Stimulated activated naive CD8-positive, alpha-beta T cell treated with anti-CD3 and anti-CD28 coated beads, Interleukin-15, amount 100 ng/mL, for 72 hours (primary cell): ENCODE measurements at regions not wholly inside any gene's neighbourhood (a gene's known extent, or its start where the extent isn't known, plus 50 kb on each side); places are given as distances from the start of the nearest gene placed in this dataset.

Experiments used
- ATAC-seq: fragments of 150-1000 bp; cut with Tn5 transposase; 2 replicates; pipeline ENCODE4 v1.10.0; 2021; ENCODE audit warnings: mild to moderate bottlenecking, moderate library complexity
- DNase-seq, 2 donors: peaks; one replicate each; pipeline ENCODE4 v3.0.0; 2021 to 2022
- H3K27ac Mint-ChIP-seq, 2 donors: one replicate each; pipeline ENCODE4 v1.8.0; 2022; ENCODE audit warnings: mild to moderate bottlenecking in 2 of 2, mixed read lengths in 2 of 2, moderate library complexity in 2 of 2
- H3K27me3 Mint-ChIP-seq: one replicate; pipeline ENCODE4 v1.8.0; 2022; ENCODE audit warnings: mixed read lengths
- H3K4me1 Mint-ChIP-seq: one replicate; pipeline ENCODE4 v1.8.0; 2022; ENCODE audit warnings: mild to moderate bottlenecking, mixed read lengths
- H3K4me3 Mint-ChIP-seq, 2 donors: one replicate each; pipeline ENCODE4 v1.8.0; 2022; ENCODE audit warnings: mild to moderate bottlenecking in 2 of 2, mixed read lengths in 2 of 2, moderate library complexity in 1 of 2
- H3K9me3 Mint-ChIP-seq, 2 donors: one replicate each; pipeline ENCODE4 v1.8.0; 2022; ENCODE audit warnings: mixed read lengths in 2 of 2

GRCh38 chr12:108462686-108463085 lies 52.4 kb upstream of the FICD start:
- DNase-seq (no peak), ATAC-seq (no peak)
- H3K27me3 Mint-ChIP-seq: peaks cover 36% of the 10 kb centered on the region
- H3K9me3 Mint-ChIP-seq: no peaks in the 10 kb centered on the region
- H3K27ac Mint-ChIP-seq: no peak overlapping the region
- H3K4me1 Mint-ChIP-seq: no peaks in the 10 kb centered on the region
- no peak overlapping the region for H3K4me3 Mint-ChIP-seq

- peaks cover 36% of the 10 kb centered on the region for H3K27me3 Mint-ChIP-seq
- H3K4me3 Mint-ChIP-seq: no peak overlapping the region
- DNase-seq: no peak
- no peaks in the 10 kb centered on the region for H3K9me3 Mint-ChIP-seq
- no peak overlapping the region for H3K27ac Mint-ChIP-seq
- no peak for ATAC-seq
- no peaks in the 10 kb centered on the region for H3K4me1 Mint-ChIP-seq
These were observed 53.9 kb upstream of the FICD start for GRCh38 chr12:108461058-108461660.

GRCh38 chr12:108459149-108459548 lies 55.9 kb upstream of the FICD start:
- no peak for ATAC-seq
- no peak overlapping the region for H3K4me3 Mint-ChIP-seq
- DNase-seq: no peak
- H3K27me3 Mint-ChIP-seq: peaks cover 42% of the 10 kb centered on the region
- no peaks in the 10 kb centered on the region for H3K9me3 Mint-ChIP-seq
- no peak overlapping the region for H3K27ac Mint-ChIP-seq
- no peaks in the 10 kb centered on the region for H3K4me1 Mint-ChIP-seq

- DNase-seq (no peak), ATAC-seq (no peak)
- Mint-ChIP-seq H3K9me3 (no peaks in the 10 kb centered on the region), H3K4me1 (no peaks in the 10 kb centered on the region), H3K27ac (no peak overlapping the region), H3K4me3 (no peak overlapping the region), H3K27me3 (peaks cover 29% of the 10 kb centered on the region)
These were observed 57.2 kb upstream of the FICD start for GRCh38 chr12:108457734-108458361.

- Mint-ChIP-seq H3K9me3 (no peaks in the 10 kb centered on the region), H3K27me3 (peaks cover 31% of the 10 kb centered on the region), H3K4me3 (no peak overlapping the region), H3K4me1 (no peaks in the 10 kb centered on the region), H3K27ac (no peak overlapping the region)
- peak in 1 of 2 donors; percentile 2 for DNase-seq
- peak; percentile 67 for ATAC-seq
These were observed 57.9 kb upstream of the FICD start for GRCh38 chr12:108457006-108457733.

- H3K4me3 Mint-ChIP-seq: no peak overlapping the region
- no peak for DNase-seq
- no peak for ATAC-seq
- no peaks in the 10 kb centered on the region for H3K9me3 Mint-ChIP-seq
- H3K27ac Mint-ChIP-seq: no peak overlapping the region
- no peaks in the 10 kb centered on the region for H3K4me1 Mint-ChIP-seq
- H3K27me3 Mint-ChIP-seq: peaks cover 34% of the 10 kb centered on the region
These were observed 59.4 kb upstream of the FICD start for GRCh38 chr12:108455706-108456105.

- H3K27me3 Mint-ChIP-seq: peaks cover 27% of the 10 kb centered on the region
- no peak overlapping the region for H3K27ac Mint-ChIP-seq
- DNase-seq (no peak), ATAC-seq (no peak)
- H3K9me3 Mint-ChIP-seq: no peaks in the 10 kb centered on the region
- H3K4me3 Mint-ChIP-seq: no peak overlapping the region
- no peaks in the 10 kb centered on the region for H3K4me1 Mint-ChIP-seq
These were observed 60.4 kb upstream of the FICD start for GRCh38 chr12:108454539-108455139.

GRCh38 chr12:108449478-108449877 lies 65.6 kb upstream of the FICD start:
- DNase-seq (no peak), ATAC-seq (no peak)
- Mint-ChIP-seq H3K9me3 (no peaks in the 10 kb centered on the region), H3K27ac (no peak overlapping the region), H3K4me3 (no peak overlapping the region), H3K4me1 (no peaks in the 10 kb centered on the region), H3K27me3 (peaks cover 40% of the 10 kb centered on the region)

- Mint-ChIP-seq H3K9me3 (no peaks in the 10 kb centered on the region), H3K27me3 (peaks cover 41% of the 10 kb centered on the region), H3K4me1 (no peaks in the 10 kb centered on the region), H3K4me3 (no peak overlapping the region), H3K27ac (peak overlapping the region in 1 of 2 donors; percentile 9)
- ATAC-seq (no peak), DNase-seq (no peak)
These were observed 66.8 kb upstream of the FICD start for GRCh38 chr12:108448246-108448645.

- H3K4me1 Mint-ChIP-seq: no peaks in the 10 kb centered on the region
- H3K9me3 Mint-ChIP-seq: no peaks in the 10 kb centered on the region
- H3K27me3 Mint-ChIP-seq: peaks cover 47% of the 10 kb centered on the region
- no peak overlapping the region for H3K27ac Mint-ChIP-seq
- no peak overlapping the region for H3K4me3 Mint-ChIP-seq
- DNase-seq (no peak), ATAC-seq (no peak)
These were observed 67.8 kb upstream of the FICD start for GRCh38 chr12:108447168-108447832.

- ATAC-seq (no peak), DNase-seq (no peak)
- Mint-ChIP-seq H3K4me1 (no peaks in the 10 kb centered on the region), H3K27ac (no peak overlapping the region), H3K27me3 (peaks cover 47% of the 10 kb centered on the region), H3K9me3 (no peaks in the 10 kb centered on the region), H3K4me3 (no peak overlapping the region)
These were observed 68.3 kb upstream of the FICD start for GRCh38 chr12:108446766-108447165.

- no peak for DNase-seq
- H3K4me1 Mint-ChIP-seq: no peaks in the 10 kb centered on the region
- H3K27me3 Mint-ChIP-seq: peaks cover 51% of the 10 kb centered on the region
- no peak overlapping the region for H3K4me3 Mint-ChIP-seq
- no peak for ATAC-seq
- no peak overlapping the region for H3K27ac Mint-ChIP-seq
- no peaks in the 10 kb centered on the region for H3K9me3 Mint-ChIP-seq
These were observed 72.2 kb upstream of the FICD start for GRCh38 chr12:108442910-108443309.

GRCh38 chr12:108442067-108442466 lies 73.0 kb upstream of the FICD start:
- no peaks in the 10 kb centered on the region for H3K4me1 Mint-ChIP-seq
- H3K27me3 Mint-ChIP-seq: peaks cover 46% of the 10 kb centered on the region
- ATAC-seq (no peak), DNase-seq (no peak)
- no peak overlapping the region for H3K27ac Mint-ChIP-seq
- no peaks in the 10 kb centered on the region for H3K9me3 Mint-ChIP-seq
- no peak overlapping the region for H3K4me3 Mint-ChIP-seq

- H3K27ac Mint-ChIP-seq: no peak overlapping the region
- DNase-seq: no peak
- no peaks in the 10 kb centered on the region for H3K4me1 Mint-ChIP-seq
- H3K4me3 Mint-ChIP-seq: no peak overlapping the region
- no peaks in the 10 kb centered on the region for H3K9me3 Mint-ChIP-seq
- no peak for ATAC-seq
- peaks cover 40% of the 10 kb centered on the region for H3K27me3 Mint-ChIP-seq
These were observed 73.5 kb upstream of the FICD start for GRCh38 chr12:108441549-108441948.

- Mint-ChIP-seq H3K9me3 (no peaks in the 10 kb centered on the region), H3K4me3 (no peak overlapping the region), H3K27ac (no peak overlapping the region), H3K4me1 (no peaks in the 10 kb centered on the region), H3K27me3 (peaks cover 40% of the 10 kb centered on the region)
- ATAC-seq (no peak), DNase-seq (no peak)
These were observed 74.3 kb upstream of the FICD start for GRCh38 chr12:108440736-108441135.

- Mint-ChIP-seq H3K27ac (no peak overlapping the region), H3K4me3 (no peak overlapping the region), H3K27me3 (peaks cover 40% of the 10 kb centered on the region), H3K4me1 (no peaks in the 10 kb centered on the region), H3K9me3 (no peaks in the 10 kb centered on the region)
- no peak for DNase-seq
- no peak for ATAC-seq
These were observed 76.4 kb upstream of the FICD start for GRCh38 chr12:108438667-108439066.
